ENCODE measurements at regions not wholly inside any gene's neighbourhood (a gene's known extent, or its start where the extent isn't known, plus 50 kb on each side); places are given as distances from the start of the nearest gene placed in this dataset.
"Not testable (repeated sequence)": the region's sequence is repeated elsewhere in the genome, so short reads cannot be mapped to it uniquely, and the experiment has no call there.

GRCh38 chr16:17014484-17015121, 456.2 kb downstream of the XYLT1 start:
- intact Hi-C loops (cut with DNase I): no loop called here

GRCh38 chr16:17015702-17016101, 455.1 kb downstream of the XYLT1 start:
- no peak for DNase-seq (ENCODE audit: low spot score)
- intact Hi-C loops (cut with DNase I): no loop called here

More at GRCh38 chr16:17014484-17015121, 456.2 kb downstream of the XYLT1 start:
- no peak for DNase-seq (ENCODE audit: low spot score)

GRCh38 chr16:17017442-17017841, 453.3 kb downstream of the XYLT1 start:
- intact Hi-C loops (cut with DNase I): no loop called here
- no peak for DNase-seq (ENCODE audit: low spot score)

DNA sequence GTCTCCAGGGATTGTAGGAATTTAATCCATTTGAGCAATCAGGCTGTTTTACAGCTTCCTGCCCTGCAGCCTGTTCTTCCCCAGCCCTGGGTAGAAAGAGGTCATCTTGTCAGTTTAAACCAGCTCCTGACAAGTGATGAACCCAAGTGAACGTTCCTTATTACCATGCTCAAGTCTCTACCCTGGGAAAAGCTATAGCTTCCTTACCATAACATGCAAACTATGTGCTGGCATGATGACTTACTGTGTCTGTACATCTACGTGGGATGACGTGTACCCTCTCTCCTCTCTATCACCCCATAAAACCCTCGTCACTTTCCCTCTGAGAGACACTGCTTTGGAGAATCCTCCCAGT, 452.2 kb downstream of the XYLT1 start:
- intact Hi-C loops (cut with DNase I): no loop called here
- DNase-seq (ENCODE audit: low spot score): no peak

DNA sequence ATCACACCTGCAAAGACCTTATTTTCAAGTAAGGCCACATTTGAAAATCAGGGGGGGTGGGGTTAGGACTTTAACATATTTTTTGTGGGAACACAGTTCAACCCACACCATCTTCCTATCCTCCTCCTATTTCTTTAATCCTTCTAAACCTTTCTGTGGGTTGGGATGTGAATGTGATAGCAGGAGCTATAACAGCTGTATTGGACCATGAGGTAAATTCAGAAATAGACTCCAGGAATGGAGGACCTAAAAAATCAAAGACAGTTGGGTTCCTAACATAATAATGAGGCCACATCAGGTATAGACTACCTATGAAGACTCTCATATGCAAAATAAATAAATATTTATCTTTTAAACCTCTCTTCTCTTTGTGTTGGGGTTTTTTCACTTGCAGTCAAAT, 451.4 kb downstream of the XYLT1 start:
- intact Hi-C loops (cut with DNase I): no loop called here

DNA sequence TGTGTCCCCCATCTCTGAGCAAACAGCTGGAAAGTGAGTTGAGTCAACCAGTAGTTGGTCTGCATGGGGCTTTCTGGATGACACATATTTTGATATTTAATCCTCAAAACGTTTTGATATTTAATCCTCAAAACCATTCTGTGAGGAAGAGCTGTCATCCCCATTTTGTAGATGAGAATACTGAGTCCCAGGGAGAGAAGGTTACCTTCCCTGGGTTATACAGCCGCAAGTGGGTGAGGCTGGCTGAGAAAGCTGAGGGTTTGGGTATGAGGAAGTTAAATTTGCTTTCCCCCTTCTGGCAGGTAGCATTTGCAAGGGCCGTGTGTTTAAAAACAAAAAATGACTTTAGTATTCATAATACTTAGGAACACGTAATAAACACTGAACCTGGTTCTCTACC, 447.2 kb downstream of the XYLT1 start:
- intact Hi-C loops (cut with DNase I): no loop called here
- DNase-seq (ENCODE audit: low spot score): no peak

More for the DNA sequence above, 451.4 kb downstream of the XYLT1 start:
- DNase-seq (ENCODE audit: low spot score): no peak

- intact Hi-C loops (cut with DNase I): no loop called here
- DNase-seq (ENCODE audit: low spot score): no peak
Observed at GRCh38 chr16:17024514-17024913, 446.2 kb downstream of the XYLT1 start.

DNA sequence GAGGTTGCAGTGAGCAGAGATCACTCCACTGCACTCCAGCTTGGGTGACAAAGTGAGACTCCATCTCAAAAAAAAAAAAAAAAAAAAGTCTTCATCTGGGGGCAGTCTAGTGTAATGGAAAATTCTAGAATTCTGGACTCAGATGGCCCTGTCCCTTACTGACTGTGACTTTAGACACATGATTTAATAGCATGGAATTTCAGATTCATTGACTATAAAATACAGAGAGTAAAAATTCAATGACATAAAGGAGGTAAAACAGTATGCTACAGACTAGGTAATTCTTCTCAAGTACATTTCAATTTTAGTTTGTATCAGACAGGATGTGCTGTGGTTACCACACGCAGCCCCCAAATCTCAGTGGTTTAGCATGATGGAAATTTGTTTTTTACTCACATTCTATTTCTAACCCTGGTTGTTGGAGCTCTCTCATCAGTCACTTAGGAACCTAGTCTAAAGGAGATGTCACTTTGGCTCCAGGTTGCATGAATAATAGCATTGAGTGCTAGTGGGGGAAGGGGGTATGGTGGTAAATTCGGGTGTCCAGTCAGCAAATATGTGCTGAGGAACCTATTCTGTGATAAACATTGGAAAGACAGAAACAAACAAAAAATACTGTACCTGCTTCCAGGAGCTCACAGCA, 444.0 kb downstream of the XYLT1 start:
- DNase-seq (ENCODE audit: low spot score): no peak
- intact Hi-C loops (cut with DNase I): no loop called here

DNA sequence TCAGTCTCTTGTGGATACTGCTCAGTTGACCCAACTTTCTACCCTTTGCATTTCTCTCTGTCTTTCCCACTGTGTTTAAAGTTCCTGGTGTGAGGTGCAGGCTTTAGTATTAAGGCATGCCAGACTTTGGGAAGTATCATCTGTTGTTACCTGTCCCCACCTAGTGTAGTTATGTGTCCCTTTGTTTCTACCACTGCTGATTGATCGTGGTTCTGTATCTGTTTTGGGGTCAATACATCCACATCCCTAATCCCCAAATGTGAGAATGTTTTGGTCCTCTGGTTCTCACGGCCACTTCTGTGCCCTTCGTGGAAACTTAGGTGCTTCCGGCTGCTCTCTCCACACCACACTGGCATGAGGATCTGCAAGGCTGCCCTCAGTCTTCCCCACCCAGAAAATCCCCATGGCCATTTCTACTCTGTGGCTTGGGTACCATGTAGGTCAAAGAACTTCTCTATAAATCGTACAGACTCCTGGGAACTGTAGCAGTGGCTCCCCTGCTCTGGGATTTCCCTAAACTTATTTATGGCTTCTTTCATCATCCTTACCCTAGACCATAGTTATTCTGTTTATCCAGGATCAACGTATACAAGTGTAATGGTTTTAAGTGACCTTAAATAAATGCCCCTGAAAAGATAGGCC, 443.2 kb downstream of the XYLT1 start:
- intact Hi-C loops (cut with DNase I): no loop called here
- DNase-seq (ENCODE audit: low spot score): no peak

DNA sequence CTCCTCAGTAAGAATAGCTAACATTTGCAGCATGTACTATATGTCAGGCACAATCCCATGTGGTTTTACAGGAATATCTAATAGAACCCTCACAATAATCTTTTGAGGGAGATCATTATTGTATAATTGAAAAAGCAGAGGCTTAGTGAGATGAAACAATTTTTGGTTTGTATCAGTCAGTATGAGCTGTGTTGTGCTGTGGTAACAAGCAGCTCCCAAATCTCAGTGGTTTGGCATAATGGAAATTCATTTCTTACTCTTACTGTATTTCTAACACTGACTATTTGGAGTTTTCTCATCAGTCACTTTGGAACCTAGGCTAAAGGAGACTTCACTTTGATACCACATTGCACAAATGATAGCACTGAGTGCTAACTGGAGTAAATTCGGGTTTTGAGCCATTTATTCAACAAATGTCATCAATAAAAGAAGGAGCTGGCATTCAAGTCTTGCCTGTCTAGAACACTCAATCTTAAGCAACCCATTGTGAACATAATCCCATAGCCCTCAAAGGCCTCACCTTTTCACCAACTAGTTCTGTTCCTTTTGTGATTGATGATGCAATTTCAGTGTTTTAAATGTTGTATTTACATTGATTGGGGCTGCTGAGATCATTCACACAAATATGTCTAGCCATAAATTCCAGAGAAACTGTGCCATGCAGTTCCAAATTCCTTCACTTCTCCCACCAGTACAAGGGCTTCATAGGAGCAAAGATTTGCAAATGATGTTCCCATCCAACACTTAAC, 441.0 kb downstream of the XYLT1 start:
- intact Hi-C loops (cut with DNase I): no loop called here
- no peak for DNase-seq (ENCODE audit: low spot score)

DNA sequence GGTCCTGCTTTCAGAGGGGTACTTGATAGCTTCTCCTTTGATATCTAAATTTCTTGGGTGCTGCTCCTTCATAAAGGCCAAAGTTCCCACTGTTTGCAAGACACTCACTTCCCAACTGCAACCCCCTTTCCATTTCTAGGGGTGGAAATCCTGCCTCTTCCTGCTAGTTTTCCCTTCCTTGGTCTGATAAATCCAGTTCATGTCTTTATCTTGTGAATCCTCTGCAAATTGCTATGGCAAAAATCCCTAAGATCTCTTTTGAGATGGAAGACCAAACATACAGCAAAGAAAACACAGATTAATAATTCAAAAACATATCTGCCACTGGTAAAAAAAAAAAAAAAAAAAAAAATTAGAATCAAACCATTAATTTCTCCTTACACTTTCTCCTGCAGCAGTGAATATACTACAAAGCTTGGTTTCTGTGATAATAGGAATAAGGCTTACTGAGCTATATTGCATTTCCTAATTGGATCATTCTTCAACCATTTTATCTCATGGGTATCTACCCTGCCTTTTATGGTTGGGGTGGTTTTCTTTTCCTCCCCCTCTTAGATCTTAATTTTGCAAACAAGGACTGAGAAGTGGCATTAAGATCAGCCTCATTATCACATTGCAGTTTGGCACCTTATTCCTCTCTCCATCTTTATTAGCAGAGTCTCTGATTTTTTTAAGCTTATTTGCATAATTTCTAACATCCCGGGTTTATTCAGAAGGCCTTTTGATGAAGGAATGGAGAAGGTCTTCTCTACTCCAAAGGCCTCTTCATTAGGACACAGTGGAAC, 439.1 kb downstream of the XYLT1 start:
- no peak for DNase-seq (ENCODE audit: low spot score)
- intact Hi-C loops (cut with DNase I): no loop called here

- intact Hi-C loops (cut with DNase I): no loop called here
- DNase-seq (ENCODE audit: low spot score): no peak
Observed at GRCh38 chr16:17032332-17032731, 438.4 kb downstream of the XYLT1 start.

GRCh38 chr16:17034477-17035252, 436.1 kb downstream of the XYLT1 start:
- DNase-seq (ENCODE audit: low spot score): no peak
- intact Hi-C loops (cut with DNase I): no loop called here

- no peak for DNase-seq (ENCODE audit: low spot score)
- intact Hi-C loops (cut with DNase I): no loop called here
Observed at GRCh38 chr16:17037499-17037898, 433.3 kb downstream of the XYLT1 start.

GRCh38 chr16:17038415-17038814, 432.3 kb downstream of the XYLT1 start:
- no peak for DNase-seq (ENCODE audit: low spot score)
- intact Hi-C loops (cut with DNase I): no loop called here

DNA sequence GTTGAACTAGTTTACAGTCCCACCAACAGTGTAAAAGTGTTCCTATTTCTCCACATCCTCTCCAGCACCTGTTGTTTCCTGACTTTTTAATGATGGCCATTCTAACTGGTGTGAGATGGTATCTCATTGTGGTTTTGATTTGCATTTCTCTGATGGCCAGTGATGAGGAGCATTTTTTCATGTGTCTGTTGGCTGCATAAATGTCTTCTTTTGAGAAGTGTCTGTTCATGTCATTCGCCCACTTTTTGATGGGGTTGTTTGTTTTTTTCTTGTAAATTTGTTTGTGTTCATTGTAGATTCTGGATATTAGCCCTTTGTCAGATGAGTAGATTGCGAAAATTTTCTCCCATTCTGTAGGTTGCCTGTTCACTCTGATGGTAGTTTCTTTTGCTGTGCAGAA, 421.7 kb downstream of the XYLT1 start:
- DNase-seq (ENCODE audit: low spot score); intact Hi-C loops (cut with DNase I): not testable (repeated sequence)

DNA sequence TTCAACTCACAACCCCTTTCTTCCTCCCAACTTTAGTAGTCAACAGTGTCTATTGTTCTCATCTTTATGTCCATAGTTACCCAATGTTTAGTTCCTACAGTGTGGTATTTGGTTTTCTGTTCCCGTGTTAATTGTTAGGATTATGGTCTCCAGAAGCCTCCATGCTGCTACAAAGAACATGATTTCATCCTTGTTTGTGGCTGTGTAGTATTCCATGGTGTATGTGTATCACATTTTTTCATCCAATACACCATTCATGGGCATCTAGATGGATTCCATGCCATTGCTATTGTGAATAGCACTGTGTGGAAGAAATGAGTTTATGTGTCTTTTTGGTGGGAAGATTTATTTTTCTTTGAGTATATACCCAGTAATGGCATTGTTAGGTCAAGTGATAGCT, 420.3 kb downstream of the XYLT1 start:
- DNase-seq (ENCODE audit: low spot score): no peak
- intact Hi-C loops (cut with DNase I): no loop called here
